NCI-H2029 treated with DMSO at 0.1 percent for 48 hours (cell line): ENCODE measurements at regions not wholly inside any gene's neighbourhood (a gene's known extent, or its start where the extent isn't known, plus 50 kb on each side); places are given as distances from the start of the nearest gene placed in this dataset.

Source experiments
- DNase-seq: peaks from one replicate; lab custom pipeline; 2025; lab: John Stamatoyannopoulos, UW

GRCh38 chr13:78228211-78228610, 309.6 kb upstream of the EDNRB start:
- no peak for DNase-seq

- DNase-seq = no peak
Measured at GRCh38 chr13:78227709-78228108, 309.1 kb upstream of the EDNRB start.

GRCh38 chr13:78215458-78216108, 297.0 kb upstream of the EDNRB start:
- DNase-seq = no peak

GRCh38 chr13:78201411-78201810, 282.8 kb upstream of the EDNRB start:
- DNase-seq = no peak

- no peak for DNase-seq
Measured at GRCh38 chr13:78198821-78199220, 280.2 kb upstream of the EDNRB start.

- DNase-seq = no peak
Measured at GRCh38 chr13:78198419-78198818, 279.8 kb upstream of the EDNRB start.

- DNase-seq = no peak
Measured at GRCh38 chr13:78197231-78197630, 278.6 kb upstream of the EDNRB start.

GRCh38 chr13:78194904-78195639, 276.4 kb upstream of the EDNRB start:
- DNase-seq = no peak

GRCh38 chr13:78193846-78194245, 275.2 kb upstream of the EDNRB start:
- DNase-seq = no peak

- no peak for DNase-seq
Measured at GRCh38 chr13:78192716-78193115, 274.1 kb upstream of the EDNRB start.

- no peak for DNase-seq
Measured at GRCh38 chr13:78190296-78190695, 271.7 kb upstream of the EDNRB start.

- no peak for DNase-seq
Measured at GRCh38 chr13:78187781-78188180, 269.1 kb upstream of the EDNRB start.

GRCh38 chr13:78185700-78186099, 267.1 kb upstream of the EDNRB start:
- no peak for DNase-seq

- DNase-seq = no peak
Measured at GRCh38 chr13:78183732-78184131, 265.1 kb upstream of the EDNRB start.

- no peak for DNase-seq
Measured at GRCh38 chr13:78182813-78183212, 264.2 kb upstream of the EDNRB start.

- DNase-seq = no peak
Measured at GRCh38 chr13:78177306-78177705, 258.7 kb upstream of the EDNRB start.

- DNase-seq = no peak
Measured at GRCh38 chr13:78176880-78177279, 258.2 kb upstream of the EDNRB start.

- no peak for DNase-seq
Measured at GRCh38 chr13:78169386-78169785, 250.8 kb upstream of the EDNRB start.

GRCh38 chr13:78168981-78169380, 250.3 kb upstream of the EDNRB start:
- DNase-seq = no peak

GRCh38 chr13:78161266-78161665, 242.6 kb upstream of the EDNRB start:
- no peak for DNase-seq

- DNase-seq = no peak
Measured at GRCh38 chr13:78160793-78161192, 242.2 kb upstream of the EDNRB start.

GRCh38 chr13:78152415-78152814, 233.8 kb upstream of the EDNRB start:
- DNase-seq = no peak

- DNase-seq = no peak
Measured at GRCh38 chr13:78147905-78148304, 229.3 kb upstream of the EDNRB start.

- DNase-seq = no peak
Measured at GRCh38 chr13:78145276-78145675, 226.6 kb upstream of the EDNRB start.
